Mesothelial cell of epicardium (in vitro differentiated cells): ENCODE measurements at regions not wholly inside any gene's neighbourhood (a gene's known extent, or its start where the extent isn't known, plus 50 kb on each side); places are given as distances from the start of the nearest gene placed in this dataset.

ENCODE experiments used
- DNase-seq, 2 experiments: peaks; one replicate each; pipeline ENCODE4 v3.0.0; 2021; ENCODE audit warnings: low spot score in 2 of 2; ENCODE audit not compliant: unreplicated experiment in 2 of 2
- H3K27ac Mint-ChIP-seq: 2 replicates; pipeline ENCODE4 v1.8.0; 2021; ENCODE audit warnings: mixed read lengths
- H3K27me3 Mint-ChIP-seq: 2 replicates; pipeline ENCODE4 v1.8.0; 2021; ENCODE audit warnings: low read depth, mixed read lengths
- H3K36me3 Mint-ChIP-seq: 2 replicates; pipeline ENCODE4 v1.8.0; 2021; ENCODE audit warnings: mixed read lengths
- H3K4me1 Mint-ChIP-seq: 2 replicates; pipeline ENCODE4 v1.8.0; 2021; ENCODE audit warnings: mixed read lengths
- H3K4me3 Mint-ChIP-seq: 2 replicates; pipeline ENCODE4 v1.8.0; 2021; ENCODE audit warnings: mild to moderate bottlenecking, moderate library complexity, mixed read lengths
- H3K9me3 Mint-ChIP-seq: 2 replicates; pipeline ENCODE4 v1.8.0; 2021; ENCODE audit warnings: mixed read lengths
- TF ChIP-seq, protein P1 (sequence below): fragments of 200-600 bp; sonication (generic); IDR thresholded peaks from one replicate; pipeline ENCODE4 v1.5.0; 2021; ENCODE audit warnings: antibody characterized with exemption; ENCODE audit not compliant: unreplicated experiment

DNA sequence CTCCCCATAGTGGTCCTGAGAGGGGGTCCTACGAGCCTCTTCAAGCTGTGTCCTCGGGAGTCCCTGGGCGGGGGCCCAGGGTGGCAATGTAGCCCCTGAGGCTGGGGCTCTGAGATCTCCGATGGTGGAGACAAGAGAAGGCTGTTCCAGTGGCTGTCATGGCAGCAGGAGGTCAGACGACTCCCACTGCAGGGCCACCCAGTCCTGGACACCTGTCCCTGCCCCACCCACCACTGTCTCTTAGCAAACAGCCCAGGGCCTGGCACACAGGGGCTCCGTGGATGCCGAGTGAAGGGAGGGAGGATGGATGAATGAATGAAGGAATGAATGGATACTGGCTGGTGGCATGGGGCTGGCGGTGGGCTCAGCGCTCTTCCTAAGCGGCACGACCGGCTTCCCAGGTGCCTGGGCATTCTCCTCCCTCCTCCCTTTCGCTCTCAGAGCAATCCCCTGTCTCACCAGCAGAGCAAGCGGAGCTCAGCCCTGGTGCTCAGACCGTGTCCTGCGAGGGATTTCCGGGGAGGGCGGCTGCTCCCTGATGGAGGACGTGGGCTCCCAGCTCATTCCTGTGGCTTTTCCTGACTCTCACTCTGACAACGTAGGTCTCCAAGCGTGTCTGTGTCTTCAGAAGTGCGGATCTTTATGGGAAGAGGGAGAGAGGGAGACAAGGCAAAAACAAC lies 1272.6 kb downstream of the BRD1 start:
- peaks cover 22% of the 10 kb centered on the region for H3K27me3 Mint-ChIP-seq
- no peak overlapping the region for H3K27ac Mint-ChIP-seq
- no peak for DNase-seq
- no peaks in the 10 kb centered on the region for H3K4me1 Mint-ChIP-seq
- no peak overlapping the region for H3K4me3 Mint-ChIP-seq
- no peaks in the 10 kb centered on the region for H3K9me3 Mint-ChIP-seq
- TF ChIP-seq, protein P1, sequence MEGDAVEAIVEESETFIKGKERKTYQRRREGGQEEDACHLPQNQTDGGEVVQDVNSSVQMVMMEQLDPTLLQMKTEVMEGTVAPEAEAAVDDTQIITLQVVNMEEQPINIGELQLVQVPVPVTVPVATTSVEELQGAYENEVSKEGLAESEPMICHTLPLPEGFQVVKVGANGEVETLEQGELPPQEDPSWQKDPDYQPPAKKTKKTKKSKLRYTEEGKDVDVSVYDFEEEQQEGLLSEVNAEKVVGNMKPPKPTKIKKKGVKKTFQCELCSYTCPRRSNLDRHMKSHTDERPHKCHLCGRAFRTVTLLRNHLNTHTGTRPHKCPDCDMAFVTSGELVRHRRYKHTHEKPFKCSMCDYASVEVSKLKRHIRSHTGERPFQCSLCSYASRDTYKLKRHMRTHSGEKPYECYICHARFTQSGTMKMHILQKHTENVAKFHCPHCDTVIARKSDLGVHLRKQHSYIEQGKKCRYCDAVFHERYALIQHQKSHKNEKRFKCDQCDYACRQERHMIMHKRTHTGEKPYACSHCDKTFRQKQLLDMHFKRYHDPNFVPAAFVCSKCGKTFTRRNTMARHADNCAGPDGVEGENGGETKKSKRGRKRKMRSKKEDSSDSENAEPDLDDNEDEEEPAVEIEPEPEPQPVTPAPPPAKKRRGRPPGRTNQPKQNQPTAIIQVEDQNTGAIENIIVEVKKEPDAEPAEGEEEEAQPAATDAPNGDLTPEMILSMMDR: no peak
- no peaks in the 10 kb centered on the region for H3K36me3 Mint-ChIP-seq

DNA sequence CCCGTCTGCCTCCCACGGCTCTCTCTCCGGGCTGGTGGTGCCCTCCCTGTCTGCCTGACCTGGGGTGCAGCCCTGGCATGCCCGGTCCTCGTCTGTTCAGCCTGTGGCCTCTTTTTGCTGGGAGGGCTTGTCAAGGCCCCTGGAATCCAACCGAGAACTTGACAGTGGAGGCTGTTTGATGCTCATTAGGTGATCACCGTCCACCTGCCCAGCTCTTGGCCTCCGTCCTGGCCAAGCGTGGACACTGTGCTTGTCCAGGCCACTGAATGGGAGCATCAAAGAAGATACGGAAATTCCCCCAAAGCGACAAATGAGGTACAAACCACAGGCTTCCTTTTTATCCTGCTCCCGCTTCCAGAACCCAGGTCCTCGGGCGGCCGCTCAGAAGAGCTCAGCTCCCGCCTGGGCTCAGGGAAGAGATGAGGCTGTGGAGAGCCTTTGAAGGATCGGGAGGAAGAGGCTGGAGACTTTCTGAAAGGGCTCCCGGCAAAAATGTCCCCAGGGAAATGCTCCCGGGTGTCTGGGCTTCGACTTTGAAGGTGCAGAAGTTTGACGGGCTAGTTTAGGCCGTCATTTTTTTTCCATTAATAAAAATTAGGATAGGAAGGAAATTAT lies 1273.9 kb downstream of the BRD1 start:
- TF ChIP-seq, protein P1: no peak
- no peaks in the 10 kb centered on the region for H3K4me1 Mint-ChIP-seq
- no peaks in the 10 kb centered on the region for H3K36me3 Mint-ChIP-seq
- no peak for DNase-seq
- no peak overlapping the region for H3K4me3 Mint-ChIP-seq
- H3K27ac Mint-ChIP-seq: no peak overlapping the region
- H3K27me3 Mint-ChIP-seq: peaks cover 22% of the 10 kb centered on the region
- H3K9me3 Mint-ChIP-seq: no peaks in the 10 kb centered on the region

DNA sequence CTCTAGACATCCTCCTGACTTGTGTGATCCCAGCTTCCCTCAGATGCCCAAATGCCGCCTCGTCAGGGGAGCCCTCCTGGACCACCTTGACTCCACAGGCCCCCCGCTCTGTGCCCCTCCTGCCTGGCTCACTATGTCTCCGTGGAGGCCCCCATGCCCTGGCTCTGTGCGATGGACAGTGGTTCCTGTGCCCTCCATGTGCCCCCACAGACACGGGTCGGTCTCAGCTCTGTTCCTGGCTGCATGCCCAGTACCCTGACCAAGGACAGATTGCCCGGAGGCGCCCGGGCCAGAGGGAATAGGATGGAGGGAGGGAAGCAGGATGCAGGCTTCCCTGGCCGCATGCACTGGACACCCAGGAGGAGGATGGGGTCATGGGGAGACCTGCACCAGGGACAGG lies 1274.6 kb downstream of the BRD1 start:
- Mint-ChIP-seq H3K27ac (no peak overlapping the region), H3K4me1 (no peaks in the 10 kb centered on the region), H3K27me3 (peaks cover 22% of the 10 kb centered on the region), H3K9me3 (no peaks in the 10 kb centered on the region), H3K4me3 (no peak overlapping the region), H3K36me3 (no peaks in the 10 kb centered on the region)
- DNase-seq: no peak
- TF ChIP-seq, protein P1: no peak

DNA sequence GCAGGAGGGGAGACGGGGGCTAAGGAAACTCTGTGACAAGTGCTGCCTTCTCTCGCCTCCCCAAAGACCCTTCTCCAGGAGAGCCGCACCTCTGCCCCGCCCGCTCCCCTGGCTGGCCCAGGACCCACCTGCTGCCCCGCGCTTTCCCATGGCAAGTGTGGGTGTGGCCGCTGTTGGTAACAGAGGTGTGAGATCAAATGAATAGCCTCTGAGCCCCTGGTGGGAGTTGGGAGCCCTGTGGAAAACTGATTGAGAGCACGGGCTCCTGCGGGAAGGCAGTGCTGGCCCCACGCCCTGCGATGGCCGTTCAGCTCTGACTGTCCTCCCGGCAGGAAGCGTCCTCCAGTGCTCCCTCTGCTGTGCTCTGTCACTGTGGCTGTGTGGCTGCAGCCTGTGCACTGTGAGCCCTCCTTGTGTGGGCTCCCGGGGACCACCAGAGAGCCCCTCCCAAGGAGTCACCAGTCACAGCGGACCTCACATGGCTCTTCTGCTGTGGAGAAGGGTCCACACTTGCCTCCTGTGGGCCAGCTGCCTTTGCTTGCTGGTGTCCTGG lies 1275.9 kb downstream of the BRD1 start:
- DNase-seq: no peak
- H3K9me3 Mint-ChIP-seq: no peaks in the 10 kb centered on the region
- peaks cover 1% of the 10 kb centered on the region for H3K4me1 Mint-ChIP-seq
- no peak overlapping the region for H3K27ac Mint-ChIP-seq
- TF ChIP-seq, protein P1: no peak
- no peaks in the 10 kb centered on the region for H3K36me3 Mint-ChIP-seq
- peaks cover 22% of the 10 kb centered on the region for H3K27me3 Mint-ChIP-seq
- H3K4me3 Mint-ChIP-seq: no peak overlapping the region

DNA sequence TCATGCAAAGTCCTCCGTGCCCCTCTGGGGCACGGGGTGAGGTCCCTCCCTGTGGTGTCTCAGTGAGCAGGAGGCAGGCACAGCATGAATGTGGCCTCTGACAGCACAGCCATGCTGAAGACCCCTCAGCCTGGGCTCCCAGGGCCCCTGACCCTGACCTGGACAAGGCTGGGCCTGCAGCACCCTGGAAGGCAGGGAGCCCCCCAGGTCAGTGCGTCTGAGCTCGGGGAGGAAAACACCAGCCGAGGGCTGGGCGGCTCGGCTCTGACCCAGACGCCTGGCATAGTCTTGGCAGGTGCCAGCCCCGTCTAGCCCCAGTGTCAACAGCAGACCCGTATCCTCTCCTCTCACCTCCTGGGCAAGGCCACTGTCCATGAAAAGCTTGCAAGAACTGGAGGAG lies 1276.6 kb downstream of the BRD1 start:
- no peak overlapping the region for H3K4me3 Mint-ChIP-seq
- H3K27ac Mint-ChIP-seq: no peak overlapping the region
- peaks cover 26% of the 10 kb centered on the region for H3K27me3 Mint-ChIP-seq
- no peaks in the 10 kb centered on the region for H3K9me3 Mint-ChIP-seq
- H3K36me3 Mint-ChIP-seq: no peaks in the 10 kb centered on the region
- H3K4me1 Mint-ChIP-seq: peaks cover 4% of the 10 kb centered on the region
- TF ChIP-seq, protein P1: no peak
- DNase-seq: no peak
